Tibial artery (tissue), 4 donors: ENCODE measurements at regions not wholly inside any gene's neighbourhood (a gene's known extent, or its start where the extent isn't known, plus 50 kb on each side); places are given as distances from the start of the nearest gene placed in this dataset.

ENCODE experiments used
- DNase-seq, 2 donors: peaks; one replicate each; pipeline ENCODE4 v3.0.0-alpha.2; 2019
- H3K27ac ChIP-seq, 2 donors: fragments of 200-600 bp; sonication (generic) in 1 of 2; 1 replicate in 1 of 2; 2 replicates in 1 of 2; pipeline ENCODE4 v1.5.1; 2018 to 2019; ENCODE audit warnings: mild to moderate bottlenecking in 1 of 2
- H3K27me3 ChIP-seq, 2 donors: fragments of 200-600 bp; sonication (generic) in 1 of 2; one replicate each; pipeline versions ENCODE4 v1.5.1 to v1.6.0; 2016 to 2019
- H3K36me3 ChIP-seq, 3 donors: fragments of 200-600 bp; sonication (generic) in 2 of 3; one replicate each; pipeline ENCODE4 v1.5.1; 2016 to 2019; ENCODE audit warnings: mild to moderate bottlenecking in 2 of 3
- H3K4me1 ChIP-seq, 4 donors: fragments of 200-600 bp; sonication (generic) in 2 of 4; 1 replicate in 3 of 4; 2 replicates in 1 of 4; pipeline ENCODE4 v1.5.1; 2016 to 2019
- H3K4me3 ChIP-seq, 2 donors: fragments of 200-600 bp; sonication (generic) in 1 of 2; 1 replicate in 1 of 2; 2 replicates in 1 of 2; pipeline ENCODE4 v1.5.1; 2018 to 2019; ENCODE audit warnings: mild to moderate bottlenecking in 2 of 2
- H3K9me3 ChIP-seq, 3 donors: fragments of 200-600 bp; sonication (generic) in 1 of 3; one replicate each; pipeline ENCODE4 v1.5.1; 2016 to 2019
- CTCF ChIP-seq, 2 experiments: fragments of 200-600 bp in 1 of 2; fragments of 450-650 bp in 1 of 2; IDR thresholded peaks; one replicate each; pipeline ENCODE4 v1.5.1; 2017 to 2019; ENCODE audit warnings: antibody characterized with exemption in 2 of 2, mild to moderate bottlenecking in 1 of 2, moderate library complexity in 1 of 2
- intact Hi-C: fragments of 100-400 bp; cut with DNase I; formaldehyde crosslinking; loops from one replicate; pipeline ENCODE4 v1.15.0; 2023; ENCODE audit warnings: low total_unique reads

GRCh38 chr3:193879099-193879863, 256.7 kb upstream of the HES1 start:
- Histone ChIP-seq H3K4me3 (no peak overlapping the region), H3K4me1 (no peaks in the 10 kb centered on the region), H3K27me3 (peaks cover 0 to 3% of the 10 kb centered on the region in 2 donors), H3K36me3 (no peaks in the 10 kb centered on the region), H3K9me3 (no peaks in the 10 kb centered on the region), H3K27ac (no peak overlapping the region)
- TF ChIP-seq CTCF (IDR thresholded peaks at IDR 0.05), result no peak
- DNase-seq, result no peak
- intact Hi-C loops, result no loop called here

GRCh38 chr3:193879864-193880242, 256.1 kb upstream of the HES1 start:
- Histone ChIP-seq H3K27me3 (peaks cover 0 to 3% of the 10 kb centered on the region in 2 donors), H3K27ac (no peak overlapping the region), H3K4me1 (no peaks in the 10 kb centered on the region), H3K9me3 (no peaks in the 10 kb centered on the region), H3K36me3 (no peaks in the 10 kb centered on the region), H3K4me3 (no peak overlapping the region)
- no peak for TF ChIP-seq CTCF (IDR thresholded peaks at IDR 0.05)
- intact Hi-C loops, result no loop called here
- DNase-seq, result no peak

- no peaks in the 10 kb centered on the region for H3K9me3 ChIP-seq
- peaks cover 0 to 3% of the 10 kb centered on the region in 2 donors for H3K27me3 ChIP-seq
- DNase-seq, result no peak
- H3K36me3 ChIP-seq, result no peaks in the 10 kb centered on the region
- no peak overlapping the region for H3K27ac ChIP-seq
- no peak for TF ChIP-seq CTCF (IDR thresholded peaks at IDR 0.05)
- H3K4me3 ChIP-seq, result no peak overlapping the region
- no peaks in the 10 kb centered on the region for H3K4me1 ChIP-seq
- intact Hi-C loops, result no loop called here
These were observed 253.9 kb upstream of the HES1 start for GRCh38 chr3:193882091-193882490.

- H3K27me3 ChIP-seq, result peaks cover 0 to 3% of the 10 kb centered on the region in 2 donors
- intact Hi-C loops, result no loop called here
- no peaks in the 10 kb centered on the region for H3K4me1 ChIP-seq
- no peak for TF ChIP-seq CTCF (IDR thresholded peaks at IDR 0.05)
- no peak overlapping the region for H3K27ac ChIP-seq
- DNase-seq, result no peak
- H3K36me3 ChIP-seq, result no peaks in the 10 kb centered on the region
- no peaks in the 10 kb centered on the region for H3K9me3 ChIP-seq
- H3K4me3 ChIP-seq, result no peak overlapping the region
These were observed 252.4 kb upstream of the HES1 start for GRCh38 chr3:193883551-193883950.

- intact Hi-C loops, result no loop called here
- no peak overlapping the region for H3K27ac ChIP-seq
- peaks cover 0 to 3% of the 10 kb centered on the region in 2 donors for H3K27me3 ChIP-seq
- no peaks in the 10 kb centered on the region for H3K9me3 ChIP-seq
- no peaks in the 10 kb centered on the region for H3K36me3 ChIP-seq
- no peaks in the 10 kb centered on the region for H3K4me1 ChIP-seq
- no peak overlapping the region for H3K4me3 ChIP-seq
- no peak for DNase-seq
- TF ChIP-seq CTCF (IDR thresholded peaks at IDR 0.05), result no peak
These were observed 251.9 kb upstream of the HES1 start for GRCh38 chr3:193884027-193884426.
